Fibroblast of lung (primary cell): ENCODE measurements at regions not wholly inside any gene's neighbourhood (a gene's known extent, or its start where the extent isn't known, plus 50 kb on each side); places are given as distances from the start of the nearest gene placed in this dataset.

Experiments used
- DNase-seq, 2 donors: peaks; one replicate each; pipeline versions ENCODE4 v3.0.0 to v3.0.0-alpha.2; 2010; ENCODE audit warnings: low read depth in 2 of 2
- H2AFZ ChIP-seq: 2 replicates; pipeline ENCODE4 v1.5.1; 2012; ENCODE audit warnings: low read length, control low read depth, inconsistent platforms
- H3K27ac ChIP-seq: 2 replicates; pipeline ENCODE4 v1.5.1; 2011; ENCODE audit warnings: low read length, control low read depth; ENCODE audit not compliant: insufficient read depth
- H3K27me3 ChIP-seq: 2 replicates; pipeline ENCODE4 v1.5.1; 2011; ENCODE audit warnings: mild to moderate bottlenecking, low read length; ENCODE audit not compliant: control insufficient read depth, insufficient read depth
- H3K36me3 ChIP-seq: 2 replicates; pipeline ENCODE4 v1.5.1; 2011; ENCODE audit warnings: low read length; ENCODE audit not compliant: control insufficient read depth, insufficient read depth
- H3K4me1 ChIP-seq: 2 replicates; pipeline ENCODE4 v1.5.1; 2011; ENCODE audit warnings: low read length; ENCODE audit not compliant: control insufficient read depth, insufficient read depth; ENCODE audit errors: extremely low read depth
- H3K4me2 ChIP-seq: 2 replicates; pipeline ENCODE4 v1.5.1; 2011; ENCODE audit warnings: low read length, control low read depth; ENCODE audit not compliant: insufficient read depth; ENCODE audit errors: extremely low read depth
- H3K4me3 ChIP-seq, 4 experiments: fragments of 200-600 bp in 1 of 4; sonication (generic) in 1 of 4; replicated peaks in 1 of 4; 2 replicates each; pipeline ENCODE4 v1.5.1; 2011 to 2016; ENCODE audit warnings: low read length in 4 of 4, low read depth in 3 of 4, mild to moderate bottlenecking in 3 of 4, control low read depth in 2 of 4, inconsistent platforms in 1 of 4, mixed read lengths in 1 of 4; ENCODE audit not compliant: insufficient read depth in 1 of 4; ENCODE audit errors: control extremely low read depth in 1 of 4
- H3K79me2 ChIP-seq: 2 replicates; pipeline ENCODE4 v1.5.1; 2012; ENCODE audit warnings: mild to moderate bottlenecking, low read length, inconsistent platforms; ENCODE audit not compliant: control insufficient read depth, insufficient read depth
- H3K9ac ChIP-seq: 2 replicates; pipeline ENCODE4 v1.5.1; 2011; ENCODE audit warnings: mild to moderate bottlenecking, low read length, control low read depth; ENCODE audit not compliant: insufficient read depth
- H3K9me3 ChIP-seq: 2 replicates; pipeline ENCODE4 v1.5.1; 2012; ENCODE audit warnings: low read depth, low read length; ENCODE audit not compliant: control insufficient read depth, insufficient read depth
- H4K20me1 ChIP-seq: 2 replicates; pipeline ENCODE4 v1.5.1; 2011; ENCODE audit warnings: low read length; ENCODE audit not compliant: control insufficient read depth, insufficient read depth; ENCODE audit errors: extremely low read depth
- EZH2 ChIP-seq: IDR thresholded peaks from 2 replicates; pipeline ENCODE4 v1.5.1; 2012; ENCODE audit warnings: low read length, control low read depth, mild to moderate bottlenecking; ENCODE audit errors: missing control alignments
- TF ChIP-seq, protein P1 (sequence below), 2 donors: IDR thresholded peaks in 1 of 2; conservative IDR thresholded peaks in 1 of 2; 1 replicate in 1 of 2; 2 replicates in 1 of 2; pipeline ENCODE4 v1.5.1; 2011 to 2012; ENCODE audit warnings: low read length in 2 of 2, control low read depth in 1 of 2, inconsistent platforms in 1 of 2, low read depth in 1 of 2, mild to moderate bottlenecking in 1 of 2

DNA sequence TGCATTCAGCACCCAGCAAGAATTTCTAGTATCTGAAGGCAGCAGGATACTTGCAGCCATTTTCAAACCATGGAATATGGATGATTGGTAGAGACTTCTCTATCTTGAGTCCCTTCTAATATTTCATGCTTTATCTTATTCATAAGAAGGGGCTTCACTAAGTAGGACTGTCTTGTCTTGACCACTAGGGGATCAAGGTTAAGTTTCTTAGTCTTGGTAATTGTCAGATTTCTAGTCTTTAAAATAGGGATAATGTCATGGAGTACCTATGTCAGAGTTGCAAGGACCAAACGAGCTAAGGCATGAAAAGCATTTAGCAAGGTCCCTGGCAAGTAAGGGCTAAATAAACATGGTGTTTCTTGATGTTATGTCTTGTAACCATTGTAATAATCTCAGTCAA is 68.5 kb upstream of the ESR1 start:
- Histone ChIP-seq H3K4me3 (no peak overlapping the region), H3K4me2 (no peak overlapping the region), H3K36me3 (no peaks in the 10 kb centered on the region), H3K9ac (no peak overlapping the region), H2AFZ (no peak overlapping the region), H3K27ac (no peak overlapping the region), H3K79me2 (no peaks in the 10 kb centered on the region), H3K9me3 (no peaks in the 10 kb centered on the region), H3K4me1 (no peaks in the 10 kb centered on the region), H3K27me3 (no peaks in the 10 kb centered on the region), H4K20me1 (no peaks in the 10 kb centered on the region)
- DNase-seq = no peak
- TF ChIP-seq, protein P1, sequence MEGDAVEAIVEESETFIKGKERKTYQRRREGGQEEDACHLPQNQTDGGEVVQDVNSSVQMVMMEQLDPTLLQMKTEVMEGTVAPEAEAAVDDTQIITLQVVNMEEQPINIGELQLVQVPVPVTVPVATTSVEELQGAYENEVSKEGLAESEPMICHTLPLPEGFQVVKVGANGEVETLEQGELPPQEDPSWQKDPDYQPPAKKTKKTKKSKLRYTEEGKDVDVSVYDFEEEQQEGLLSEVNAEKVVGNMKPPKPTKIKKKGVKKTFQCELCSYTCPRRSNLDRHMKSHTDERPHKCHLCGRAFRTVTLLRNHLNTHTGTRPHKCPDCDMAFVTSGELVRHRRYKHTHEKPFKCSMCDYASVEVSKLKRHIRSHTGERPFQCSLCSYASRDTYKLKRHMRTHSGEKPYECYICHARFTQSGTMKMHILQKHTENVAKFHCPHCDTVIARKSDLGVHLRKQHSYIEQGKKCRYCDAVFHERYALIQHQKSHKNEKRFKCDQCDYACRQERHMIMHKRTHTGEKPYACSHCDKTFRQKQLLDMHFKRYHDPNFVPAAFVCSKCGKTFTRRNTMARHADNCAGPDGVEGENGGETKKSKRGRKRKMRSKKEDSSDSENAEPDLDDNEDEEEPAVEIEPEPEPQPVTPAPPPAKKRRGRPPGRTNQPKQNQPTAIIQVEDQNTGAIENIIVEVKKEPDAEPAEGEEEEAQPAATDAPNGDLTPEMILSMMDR (conservative IDR thresholded peaks at IDR 0.05 in 1 of 2, IDR thresholded peaks at IDR 0.05 in 1 of 2; ENCODE audit: low read depth in 1 of 2, low read length in 2 of 2) = no peak
- TF ChIP-seq EZH2 = no peak

DNA sequence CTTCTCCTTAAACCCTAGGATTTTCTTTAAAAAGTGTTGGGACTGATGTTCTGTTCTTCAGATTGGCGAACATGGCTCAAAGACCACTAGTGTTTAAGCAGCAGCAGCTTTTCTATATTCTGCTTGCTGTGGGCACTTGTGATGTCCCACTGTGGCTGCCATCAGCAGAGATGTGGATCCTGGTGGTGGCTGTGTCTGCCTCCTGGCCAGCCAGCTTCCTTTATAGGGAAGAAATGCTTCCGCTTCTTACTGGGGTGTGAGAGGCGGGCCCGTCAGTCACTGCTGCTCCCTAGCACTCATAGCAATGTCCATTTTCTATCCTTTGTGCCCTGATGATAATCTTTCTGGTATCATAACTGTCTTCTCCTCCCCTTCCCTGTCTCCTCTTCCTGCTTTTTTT is 66.7 kb upstream of the ESR1 start:
- no peak overlapping the region for H2AFZ ChIP-seq
- H3K9me3 ChIP-seq = no peaks in the 10 kb centered on the region
- H3K27me3 ChIP-seq = no peaks in the 10 kb centered on the region
- no peaks in the 10 kb centered on the region for H3K79me2 ChIP-seq
- H3K27ac ChIP-seq = no peak overlapping the region
- no peaks in the 10 kb centered on the region for H3K4me1 ChIP-seq
- no peaks in the 10 kb centered on the region for H4K20me1 ChIP-seq
- DNase-seq = no peak
- no peak overlapping the region for H3K4me3 ChIP-seq
- no peak overlapping the region for H3K4me2 ChIP-seq
- H3K36me3 ChIP-seq = no peaks in the 10 kb centered on the region
- TF ChIP-seq, protein P1 (conservative IDR thresholded peaks at IDR 0.05 in 1 of 2, IDR thresholded peaks at IDR 0.05 in 1 of 2; ENCODE audit: low read depth in 1 of 2, low read length in 2 of 2) = no peak
- no peak for TF ChIP-seq EZH2
- no peak overlapping the region for H3K9ac ChIP-seq

DNA sequence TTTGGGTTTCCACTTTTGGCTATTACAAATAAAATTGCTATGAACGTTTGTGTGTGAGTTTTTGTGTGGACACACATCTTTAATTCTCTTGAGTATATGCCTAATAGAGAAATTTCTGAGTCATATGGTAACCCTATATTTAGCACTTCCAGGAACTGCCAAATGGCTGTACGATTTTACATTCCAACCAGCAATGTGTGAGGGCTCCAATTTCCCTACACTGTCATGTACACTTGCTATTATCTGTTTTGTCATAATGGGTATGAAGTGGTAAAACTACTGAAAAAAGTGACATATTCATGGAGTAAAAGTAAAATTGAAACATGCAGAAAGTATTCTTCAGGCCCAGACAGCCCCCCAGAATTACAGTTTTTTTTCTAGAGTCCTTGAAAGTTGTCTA is 59.6 kb upstream of the ESR1 start:
- Histone ChIP-seq H3K4me2 (no peak overlapping the region), H3K27me3 (no peaks in the 10 kb centered on the region), H3K4me3 (no peak overlapping the region), H3K27ac (no peak overlapping the region), H3K9me3 (no peaks in the 10 kb centered on the region), H3K79me2 (no peaks in the 10 kb centered on the region), H3K36me3 (no peaks in the 10 kb centered on the region), H2AFZ (no peak overlapping the region), H3K4me1 (no peaks in the 10 kb centered on the region), H4K20me1 (no peaks in the 10 kb centered on the region), H3K9ac (no peak overlapping the region)
- no peak for DNase-seq
- no peak for TF ChIP-seq EZH2
- TF ChIP-seq, protein P1 (conservative IDR thresholded peaks at IDR 0.05 in 1 of 2, IDR thresholded peaks at IDR 0.05 in 1 of 2; ENCODE audit: low read depth in 1 of 2, low read length in 2 of 2) = no peak
